ENCODE measurements at regions not wholly inside any gene's neighbourhood (a gene's known extent, or its start where the extent isn't known, plus 50 kb on each side); places are given as distances from the start of the nearest gene placed in this dataset.

DNA sequence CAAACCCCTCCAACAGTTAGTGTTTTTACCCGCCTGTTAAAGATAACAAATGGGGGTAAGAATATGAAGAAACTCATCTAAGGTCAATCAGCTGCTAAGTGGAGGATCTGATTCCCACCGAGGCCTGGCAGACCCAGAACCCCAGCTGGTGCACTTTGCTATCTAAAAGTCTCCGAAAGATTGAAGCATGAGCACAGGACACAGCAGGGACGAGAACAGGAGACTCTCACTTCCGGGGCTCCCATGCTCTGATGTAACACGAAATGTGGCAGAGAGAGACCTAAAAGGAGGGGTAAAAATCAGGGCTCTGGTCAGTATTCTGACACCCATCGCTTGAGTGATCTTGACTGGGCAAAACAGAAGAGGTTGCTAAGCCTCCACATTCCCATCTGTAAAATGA, 119.7 kb downstream of the PDCL3 start:
- TF ChIP-seq, protein P1, sequence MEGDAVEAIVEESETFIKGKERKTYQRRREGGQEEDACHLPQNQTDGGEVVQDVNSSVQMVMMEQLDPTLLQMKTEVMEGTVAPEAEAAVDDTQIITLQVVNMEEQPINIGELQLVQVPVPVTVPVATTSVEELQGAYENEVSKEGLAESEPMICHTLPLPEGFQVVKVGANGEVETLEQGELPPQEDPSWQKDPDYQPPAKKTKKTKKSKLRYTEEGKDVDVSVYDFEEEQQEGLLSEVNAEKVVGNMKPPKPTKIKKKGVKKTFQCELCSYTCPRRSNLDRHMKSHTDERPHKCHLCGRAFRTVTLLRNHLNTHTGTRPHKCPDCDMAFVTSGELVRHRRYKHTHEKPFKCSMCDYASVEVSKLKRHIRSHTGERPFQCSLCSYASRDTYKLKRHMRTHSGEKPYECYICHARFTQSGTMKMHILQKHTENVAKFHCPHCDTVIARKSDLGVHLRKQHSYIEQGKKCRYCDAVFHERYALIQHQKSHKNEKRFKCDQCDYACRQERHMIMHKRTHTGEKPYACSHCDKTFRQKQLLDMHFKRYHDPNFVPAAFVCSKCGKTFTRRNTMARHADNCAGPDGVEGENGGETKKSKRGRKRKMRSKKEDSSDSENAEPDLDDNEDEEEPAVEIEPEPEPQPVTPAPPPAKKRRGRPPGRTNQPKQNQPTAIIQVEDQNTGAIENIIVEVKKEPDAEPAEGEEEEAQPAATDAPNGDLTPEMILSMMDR (IDR thresholded peaks at IDR 0.05; ENCODE audit: low read depth, low read length, poor library complexity, severe bottlenecking): no peak
- no peak for TF ChIP-seq EZH2phosphoT487 (IDR thresholded peaks at IDR 0.05; ENCODE audit: borderline replicate concordance, low read length)
